GM12865 (cell line): ENCODE measurements at regions not wholly inside any gene's neighbourhood (a gene's known extent, or its start where the extent isn't known, plus 50 kb on each side); places are given as distances from the start of the nearest gene placed in this dataset.

ENCODE experiments used
- DNase-seq: peaks from one replicate; pipeline ENCODE4 v3.0.0; 2010; ENCODE audit warnings: low read depth
- H3K4me3 ChIP-seq: 2 replicates; pipeline ENCODE4 v1.5.1; 2011; ENCODE audit warnings: mild to moderate bottlenecking, low read depth, low read length, control low read depth
- TF ChIP-seq, protein P1 (sequence below): IDR thresholded peaks from 2 replicates; pipeline ENCODE4 v1.5.1; 2011; ENCODE audit warnings: low read length, control low read depth, low read depth, inconsistent platforms; ENCODE audit not compliant: insufficient read depth; ENCODE audit errors: missing control alignments

GRCh38 chr4:30783751-30784150, 63.6 kb downstream of the PCDH7 start:
- TF ChIP-seq, protein P1, sequence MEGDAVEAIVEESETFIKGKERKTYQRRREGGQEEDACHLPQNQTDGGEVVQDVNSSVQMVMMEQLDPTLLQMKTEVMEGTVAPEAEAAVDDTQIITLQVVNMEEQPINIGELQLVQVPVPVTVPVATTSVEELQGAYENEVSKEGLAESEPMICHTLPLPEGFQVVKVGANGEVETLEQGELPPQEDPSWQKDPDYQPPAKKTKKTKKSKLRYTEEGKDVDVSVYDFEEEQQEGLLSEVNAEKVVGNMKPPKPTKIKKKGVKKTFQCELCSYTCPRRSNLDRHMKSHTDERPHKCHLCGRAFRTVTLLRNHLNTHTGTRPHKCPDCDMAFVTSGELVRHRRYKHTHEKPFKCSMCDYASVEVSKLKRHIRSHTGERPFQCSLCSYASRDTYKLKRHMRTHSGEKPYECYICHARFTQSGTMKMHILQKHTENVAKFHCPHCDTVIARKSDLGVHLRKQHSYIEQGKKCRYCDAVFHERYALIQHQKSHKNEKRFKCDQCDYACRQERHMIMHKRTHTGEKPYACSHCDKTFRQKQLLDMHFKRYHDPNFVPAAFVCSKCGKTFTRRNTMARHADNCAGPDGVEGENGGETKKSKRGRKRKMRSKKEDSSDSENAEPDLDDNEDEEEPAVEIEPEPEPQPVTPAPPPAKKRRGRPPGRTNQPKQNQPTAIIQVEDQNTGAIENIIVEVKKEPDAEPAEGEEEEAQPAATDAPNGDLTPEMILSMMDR, result no peak
- no peak overlapping the region for H3K4me3 ChIP-seq
- no peak for DNase-seq

DNA sequence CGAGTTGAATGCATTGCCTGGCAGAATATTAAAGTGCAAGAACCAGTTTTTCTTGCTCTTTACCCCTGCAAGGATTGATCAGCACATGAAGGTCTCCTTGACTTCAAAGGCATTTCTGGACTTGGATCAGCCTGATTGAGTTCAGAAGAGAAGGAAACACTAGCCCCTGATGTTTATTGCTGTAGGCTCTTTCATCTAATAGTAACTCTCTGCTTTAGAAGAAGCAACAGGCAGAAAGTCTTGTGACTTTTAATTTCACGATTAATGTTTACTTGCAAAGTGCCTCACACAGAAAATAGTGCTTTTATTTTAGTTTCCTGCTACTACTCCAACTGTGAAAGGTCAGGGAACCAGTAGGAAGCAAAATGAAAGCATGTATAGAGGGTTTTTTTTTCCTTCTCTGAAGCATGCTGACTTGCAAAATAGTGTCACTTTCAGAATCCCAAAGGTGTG, 69.1 kb downstream of the PCDH7 start:
- no peak overlapping the region for H3K4me3 ChIP-seq
- TF ChIP-seq, protein P1, result no peak

GRCh38 chr4:30790123-30790522, 70.0 kb downstream of the PCDH7 start:
- no peak for DNase-seq
- TF ChIP-seq, protein P1, result no peak
- no peak overlapping the region for H3K4me3 ChIP-seq

More for the DNA sequence above, 69.1 kb downstream of the PCDH7 start:
- DNase-seq, result no peak

GRCh38 chr4:30790998-30791397, 70.8 kb downstream of the PCDH7 start:
- H3K4me3 ChIP-seq, result no peak overlapping the region
- no peak for DNase-seq
- TF ChIP-seq, protein P1, result no peak

- TF ChIP-seq, protein P1, result no peak
- no peak for DNase-seq
- H3K4me3 ChIP-seq, result no peak overlapping the region
These were observed 72.4 kb downstream of the PCDH7 start for GRCh38 chr4:30792601-30793000.

- TF ChIP-seq, protein P1, result no peak
- no peak for DNase-seq
- H3K4me3 ChIP-seq, result no peak overlapping the region
These were observed 81.7 kb downstream of the PCDH7 start for GRCh38 chr4:30801876-30802275.

DNA sequence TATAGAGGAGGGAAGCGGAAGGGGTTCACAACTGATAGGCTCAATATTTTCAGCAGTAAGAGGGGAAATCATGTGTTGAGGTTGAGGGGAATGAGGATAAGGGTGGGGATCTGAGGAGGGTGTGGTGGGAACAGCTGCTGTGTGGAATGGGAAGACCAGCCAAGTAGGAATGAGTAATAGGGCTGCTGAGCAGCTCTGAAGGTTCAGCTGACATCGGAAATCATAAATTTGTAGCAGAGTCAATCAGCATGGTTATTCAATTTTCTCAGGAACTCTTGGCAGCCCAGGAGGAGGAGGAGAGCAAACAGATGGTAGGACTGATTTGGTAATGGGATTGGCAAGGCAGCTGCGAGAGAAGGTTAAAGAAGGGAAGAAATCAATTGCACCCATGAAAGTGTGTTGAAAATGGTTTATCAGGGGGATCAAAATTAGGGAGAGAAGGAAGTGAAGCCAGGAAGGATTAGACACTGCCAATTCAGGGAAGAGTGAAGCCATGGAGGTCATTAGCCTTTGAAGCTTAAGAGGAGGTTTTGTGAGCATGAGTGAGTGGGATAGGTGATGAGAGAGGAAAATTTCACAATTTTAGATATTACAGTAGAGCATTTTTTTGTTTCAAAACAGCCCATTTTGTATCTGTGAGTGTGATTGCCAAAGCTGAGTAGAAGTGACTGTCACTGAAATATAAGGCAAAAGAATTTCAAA, 82.6 kb downstream of the PCDH7 start:
- TF ChIP-seq, protein P1, result no peak

More for the DNA sequence above, 82.6 kb downstream of the PCDH7 start:
- no peak overlapping the region for H3K4me3 ChIP-seq
- DNase-seq, result no peak
